H1 (cell line): ENCODE measurements at regions not wholly inside any gene's neighbourhood (a gene's known extent, or its start where the extent isn't known, plus 50 kb on each side); places are given as distances from the start of the nearest gene placed in this dataset.

Source experiments
- CTCF ChIA-PET: fragments of 300-600 bp; sonication (Branson Sonifier 250); formaldehyde crosslinking; loops from one replicate; lab custom pipeline; 2021; ENCODE audit not compliant: partially characterized antibody; lab: Charles Lee
- POLR2A ChIA-PET: fragments of 300-600 bp; sonication (Branson Sonifier 250); formaldehyde crosslinking; loops from one replicate; lab custom pipeline; 2021; ENCODE audit warnings: inconsistent platforms; ENCODE audit not compliant: partially characterized antibody; lab: Charles Lee
- DNase-seq, 2 experiments: peaks; one replicate each; pipeline versions ENCODE4 v3.0.0 to v3.0.0-alpha.2; 2010 to 2022; ENCODE audit warnings: low spot score in 2 of 2, low read depth in 1 of 2, mixed read lengths in 1 of 2
- FAIRE-seq: peaks from 2 replicates; lab custom pipeline; 2011; peaks lifted over from hg19 to GRCh38; lab: Jason Lieb, UNC
- H2AFZ ChIP-seq: 2 replicates; pipeline ENCODE4 v1.8.1; 2012; ENCODE audit warnings: low read length, inconsistent platforms
- H2AK5ac ChIP-seq: 2 replicates; pipeline ENCODE4 v1.6.1; 2013; ENCODE audit warnings: low read depth, low read length
- H2BK120ac ChIP-seq: replicated peaks from 2 replicates; pipeline ENCODE3; 2013; ENCODE audit warnings: low read depth, low read length, inconsistent platforms
- H2BK12ac ChIP-seq: 2 replicates; pipeline ENCODE4 v1.6.1; 2013; ENCODE audit warnings: low read depth, low read length
- H2BK15ac ChIP-seq: 2 replicates; pipeline ENCODE4 v1.6.1; 2013; ENCODE audit warnings: low read length
- H2BK20ac ChIP-seq: 2 replicates; pipeline ENCODE4 v1.6.1; 2013; ENCODE audit warnings: low read length
- H2BK5ac ChIP-seq: 2 replicates; pipeline ENCODE4 v1.6.1; 2013; ENCODE audit warnings: low read depth, low read length
- H3K14ac ChIP-seq: 2 replicates; pipeline ENCODE4 v1.6.1; 2013; ENCODE audit warnings: inconsistent platforms; ENCODE audit not compliant: insufficient read length
- H3K18ac ChIP-seq: 2 replicates; pipeline ENCODE4 v1.6.1; 2013; ENCODE audit warnings: low read length; ENCODE audit errors: extremely low read depth
- H3K23ac ChIP-seq: 2 replicates; pipeline ENCODE4 v1.6.1; 2013; ENCODE audit warnings: inconsistent platforms; ENCODE audit not compliant: insufficient read length
- H3K23me2 ChIP-seq: 2 replicates; pipeline ENCODE4 v1.6.1; 2013; ENCODE audit warnings: low read depth, low read length
- H3K27ac ChIP-seq: 2 replicates; pipeline ENCODE4 v1.6.1; 2011; ENCODE audit warnings: low read depth, low read length, inconsistent platforms
- H3K27me3 ChIP-seq, 4 experiments: replicated peaks in 1 of 4; 1 replicate in 1 of 4; 2 replicates in 3 of 4; pipeline versions ENCODE4 v1.6.1 to v1.8.1; 2011 to 2013; ENCODE audit warnings: low read length in 3 of 4, mild to moderate bottlenecking in 3 of 4, inconsistent platforms in 2 of 4, mixed read lengths in 2 of 4, moderate library complexity in 1 of 4; ENCODE audit not compliant: control insufficient read depth in 3 of 4, insufficient read depth in 3 of 4; ENCODE audit errors: extremely low read depth in 1 of 4
- H3K36me3 ChIP-seq, 4 experiments: 2 replicates each; pipeline versions ENCODE4 v1.6.1 to v1.8.1; 2011 to 2013; ENCODE audit warnings: mild to moderate bottlenecking in 4 of 4, low read length in 3 of 4, moderate library complexity in 2 of 4, control low read depth in 1 of 4, inconsistent platforms in 1 of 4; ENCODE audit not compliant: insufficient read depth in 4 of 4, control insufficient read depth in 2 of 4
- H3K4ac ChIP-seq: replicated peaks from 2 replicates; pipeline ENCODE3; 2013; ENCODE audit warnings: low read length, low read depth, mixed read lengths, inconsistent platforms; ENCODE audit not compliant: insufficient read length
- H3K4me1 ChIP-seq, 4 experiments: replicated peaks in 1 of 4; 1 replicate in 1 of 4; 2 replicates in 3 of 4; pipeline versions ENCODE4 v1.6.1 to v1.8.1; 2011 to 2013; ENCODE audit warnings: low read length in 3 of 4, inconsistent platforms in 2 of 4, mixed read lengths in 1 of 4; ENCODE audit not compliant: insufficient read depth in 4 of 4, control insufficient read depth in 3 of 4
- H3K4me2 ChIP-seq, 2 experiments: 2 replicates each; pipeline versions ENCODE4 v1.6.1 to v1.8.1; 2011 to 2013; ENCODE audit warnings: low read depth in 2 of 2, low read length in 2 of 2, control low read depth in 1 of 2, inconsistent platforms in 1 of 2, mild to moderate bottlenecking in 1 of 2; ENCODE audit not compliant: insufficient read depth in 1 of 2
- H3K4me3 ChIP-seq, 4 experiments: fragments of 200-600, 300-600 bp in 1 of 4; sonication (generic), shearing (Covaris generic), sonication (Bioruptor Twin) in 1 of 4; 2 replicates each; pipeline versions ENCODE4 v1.5.1 to v1.8.1; 2011 to 2016; ENCODE audit warnings: low read length in 4 of 4, low read depth in 3 of 4, control low read depth in 2 of 4, inconsistent platforms in 2 of 4, mild to moderate bottlenecking in 2 of 4, mixed read lengths in 1 of 4, moderate library complexity in 1 of 4; ENCODE audit not compliant: insufficient read depth in 2 of 4; ENCODE audit errors: extremely low read depth in 1 of 4
- H3K56ac ChIP-seq: replicated peaks from 2 replicates; pipeline ENCODE3; 2013; ENCODE audit warnings: low read depth, mild to moderate bottlenecking, mixed read lengths, low read length, inconsistent platforms; ENCODE audit not compliant: insufficient read length
- H3K79me1 ChIP-seq: 2 replicates; pipeline ENCODE4 v1.6.1; 2013; ENCODE audit warnings: low read depth, low read length, control low read depth
- H3K79me2 ChIP-seq, 2 experiments: 2 replicates each; pipeline versions ENCODE4 v1.6.1 to v1.8.1; 2012 to 2013; ENCODE audit warnings: low read length in 2 of 2, mild to moderate bottlenecking in 2 of 2, inconsistent platforms in 1 of 2; ENCODE audit not compliant: insufficient read depth in 2 of 2, control insufficient read depth in 1 of 2
- H3K9ac ChIP-seq, 4 experiments: replicated peaks in 1 of 4; 1 replicate in 1 of 4; 2 replicates in 3 of 4; pipeline versions ENCODE4 v1.6.1 to v1.8.1; 2011 to 2013; ENCODE audit warnings: low read depth in 3 of 4, low read length in 3 of 4, control low read depth in 2 of 4, mild to moderate bottlenecking in 2 of 4, moderate library complexity in 2 of 4, inconsistent platforms in 1 of 4; ENCODE audit errors: extremely low read depth in 1 of 4
- H3K9me3 ChIP-seq, 2 experiments: 2 replicates each; pipeline versions ENCODE4 v1.6.1 to v1.8.1; 2012 to 2013; ENCODE audit warnings: mild to moderate bottlenecking in 2 of 2, moderate library complexity in 2 of 2, control low read depth in 1 of 2, inconsistent platforms in 1 of 2, low read depth in 1 of 2, low read length in 1 of 2, mixed read lengths in 1 of 2; ENCODE audit not compliant: insufficient read depth in 2 of 2
- H4K20me1 ChIP-seq, 2 experiments: replicated peaks in 1 of 2; 2 replicates each; pipeline versions ENCODE3 to v1.8.1; 2011 to 2013; ENCODE audit warnings: inconsistent platforms in 2 of 2, low read length in 2 of 2, mild to moderate bottlenecking in 1 of 2; ENCODE audit not compliant: insufficient read depth in 2 of 2, control insufficient read depth in 1 of 2
- H4K5ac ChIP-seq: 2 replicates; pipeline ENCODE4 v1.6.1; 2013; ENCODE audit warnings: low read length, low read depth, mixed read lengths, inconsistent platforms; ENCODE audit not compliant: insufficient read length
- H4K8ac ChIP-seq: 2 replicates; pipeline ENCODE4 v1.8.0; 2013; ENCODE audit warnings: mild to moderate bottlenecking, moderate library complexity, low read length, inconsistent platforms; ENCODE audit not compliant: insufficient read depth; ENCODE audit errors: extremely low read depth
- H4K91ac ChIP-seq: replicated peaks from 2 replicates; pipeline ENCODE3; 2013; ENCODE audit warnings: low read length, mixed read lengths, inconsistent platforms; ENCODE audit not compliant: insufficient read length
- ASH2L ChIP-seq: fragments of 200-600, 300-600 bp; sonication (generic); IDR thresholded peaks from one replicate; pipeline ENCODE4 v1.7.1; 2017; ENCODE audit warnings: low read length
- CEBPB ChIP-seq: IDR thresholded peaks from 2 replicates; pipeline ENCODE4 v1.6.1; 2012; ENCODE audit warnings: low read depth, low read length
- EP300 ChIP-seq, 2 experiments: IDR thresholded peaks; 1 replicate in 1 of 2; 2 replicates in 1 of 2; pipeline ENCODE4 v1.6.1; 2011 to 2012; ENCODE audit warnings: low read depth in 2 of 2, low read length in 2 of 2, mild to moderate bottlenecking in 2 of 2, borderline replicate concordance in 1 of 2, inconsistent platforms in 1 of 2, moderate library complexity in 1 of 2
- GABPA ChIP-seq: IDR thresholded peaks from 2 replicates; pipeline ENCODE4 v1.6.1; 2011; ENCODE audit warnings: mild to moderate bottlenecking, low read length, moderate library complexity, borderline replicate concordance; ENCODE audit not compliant: insufficient read depth
- JUND ChIP-seq: IDR thresholded peaks from 2 replicates; pipeline ENCODE4 v1.6.1; 2011; ENCODE audit warnings: mild to moderate bottlenecking, improper control_type of control experiment, low read length
- RNF2 ChIP-seq: fragments of 200-900, 300-1000 bp; sonication (generic); IDR thresholded peaks from 2 replicates; pipeline ENCODE4 v1.7.1; 2016; ENCODE audit warnings: borderline replicate concordance, low read depth, mild to moderate bottlenecking, antibody characterized with exemption, low read length; ENCODE audit not compliant: poor library complexity, severe bottlenecking; ENCODE audit errors: missing control alignments
- SIRT6 ChIP-seq: IDR thresholded peaks from one replicate; pipeline ENCODE4 v1.7.1; 2012; ENCODE audit warnings: low read length, inconsistent platforms
- SP1 ChIP-seq: IDR thresholded peaks from 2 replicates; pipeline ENCODE4 v1.6.1; 2011; ENCODE audit warnings: low read depth, low read length
- SP2 ChIP-seq: IDR thresholded peaks from 2 replicates; pipeline ENCODE4 v1.6.1; 2012; ENCODE audit warnings: mild to moderate bottlenecking, low read length, inconsistent platforms
- SUZ12 ChIP-seq: fragments of 200-600 bp; sonication (generic); IDR thresholded peaks from 2 replicates; pipeline ENCODE4 v1.6.1; 2012; ENCODE audit warnings: mild to moderate bottlenecking, inconsistent platforms, low read length, moderate library complexity, mixed read lengths
- TCF12 ChIP-seq: IDR thresholded peaks from 2 replicates; pipeline ENCODE4 v1.6.1; 2011; ENCODE audit warnings: low read depth, mild to moderate bottlenecking, low read length
- YY1 ChIP-seq: IDR thresholded peaks from 2 replicates; pipeline ENCODE4 v1.6.1; 2011; ENCODE audit warnings: low read depth, mild to moderate bottlenecking, low read length
- WGBS, 2 experiments: shearing (Covaris generic) in 1 of 2; methylation state at CpG; one replicate each; pipeline versions ENCODE4 v1.1.6 to v1.1.7; 2013 to 2015; ENCODE audit warnings: low lambda C conversion rate in 2 of 2, mixed read lengths in 2 of 2, inconsistent platforms in 1 of 2, low coverage in 1 of 2, missing lambda C conversion rate in 1 of 2; ENCODE audit not compliant: insufficient replicate concordance in 2 of 2, insufficient coverage in 1 of 2, insufficient read length in 1 of 2; ENCODE audit errors: extremely low coverage in 1 of 2, missing lambda C conversion rate in 1 of 2; 5-methylcytosine and 5-hydroxymethylcytosine counted together
- TF ChIP-seq, protein P1 (sequence below): IDR thresholded peaks from 2 replicates; pipeline ENCODE4 v1.6.1; 2012; ENCODE audit warnings: inconsistent platforms

DNA sequence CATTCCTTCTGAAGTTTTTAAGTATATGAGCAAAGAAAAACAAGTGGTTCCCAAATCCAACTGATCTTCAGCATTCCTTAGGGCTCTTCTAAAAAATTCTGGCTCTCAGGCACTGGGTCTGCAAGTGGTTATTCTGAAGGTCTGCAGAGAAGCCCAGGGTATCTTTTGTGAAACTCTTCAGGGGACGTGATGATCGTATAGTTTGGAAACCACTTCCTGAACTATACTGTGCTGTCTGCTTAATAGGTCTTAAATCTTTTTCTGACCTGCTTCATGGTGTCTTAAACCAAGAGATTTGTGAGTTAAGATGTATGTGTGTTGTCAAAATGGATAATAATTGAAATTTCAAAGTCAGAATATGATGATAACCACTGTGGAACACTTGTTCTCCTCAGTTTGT is 115.5 kb downstream of the LHX9 start:
- Histone ChIP-seq H3K14ac (no peak overlapping the region), H3K56ac (no peak overlapping the region), H3K9ac (no peak overlapping the region), H3K79me2 (no peaks in the 10 kb centered on the region), H2AFZ (no peak overlapping the region), H3K23ac (no peak overlapping the region), H3K4me2 (no peak overlapping the region), H4K5ac (no peak overlapping the region), H3K27ac (no peak overlapping the region), H3K18ac (no peak overlapping the region), H3K36me3 (no peaks in the 10 kb centered on the region), H4K8ac (no peak overlapping the region), H2BK120ac (no peak overlapping the region), H2BK12ac (no peak overlapping the region), H2BK15ac (no peak overlapping the region), H2AK5ac (no peak overlapping the region), H3K4me1 (no peaks in the 10 kb centered on the region), H3K79me1 (no peaks in the 10 kb centered on the region), H3K9me3 (no peaks in the 10 kb centered on the region; a peak in 2 of 4 replicates), H3K23me2 (no peaks in the 10 kb centered on the region), H2BK5ac (no peak overlapping the region), H3K27me3 (no peaks in the 10 kb centered on the region), H4K91ac (no peak overlapping the region), H4K20me1 (no peaks in the 10 kb centered on the region), H2BK20ac (no peak overlapping the region), H3K4ac (no peak overlapping the region), H3K4me3 (no peak overlapping the region)
- POLR2A ChIA-PET, result no interaction called here
- 79% methylated on average over 2 of the region's 2 CpGs; no CpG with 5 or more reads in 1 of the 2 experiments for WGBS, 2 experiments
- DNase-seq (no peak), FAIRE-seq (no peak)
- CTCF ChIA-PET, result interaction anchor here (1.1 to 1.9 kb wide), 4 partner anchors 10 to 40 kb away, joined by 3 to 8 read pairs (median 3); no protein-coding TSS in a partner anchor
- TF ChIP-seq SUZ12 (no peak), YY1 (no peak), GABPA (no peak), EP300 (IDR thresholded peaks at IDR 0.05; ENCODE audit: borderline replicate concordance in 1 of 2, low read depth in 2 of 2, low read length in 2 of 2) (no peak), RNF2 (no peak), TCF12 (no peak), CEBPB (no peak), SIRT6 (no peak), SP2 (no peak), ASH2L (no peak), JUND (no peak), SP1 (no peak)
- TF ChIP-seq, protein P1, sequence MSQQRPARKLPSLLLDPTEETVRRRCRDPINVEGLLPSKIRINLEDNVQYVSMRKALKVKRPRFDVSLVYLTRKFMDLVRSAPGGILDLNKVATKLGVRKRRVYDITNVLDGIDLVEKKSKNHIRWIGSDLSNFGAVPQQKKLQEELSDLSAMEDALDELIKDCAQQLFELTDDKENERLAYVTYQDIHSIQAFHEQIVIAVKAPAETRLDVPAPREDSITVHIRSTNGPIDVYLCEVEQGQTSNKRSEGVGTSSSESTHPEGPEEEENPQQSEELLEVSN, result no peak
